ENCODE measurements at regions not wholly inside any gene's neighbourhood (a gene's known extent, or its start where the extent isn't known, plus 50 kb on each side); places are given as distances from the start of the nearest gene placed in this dataset.

DNA sequence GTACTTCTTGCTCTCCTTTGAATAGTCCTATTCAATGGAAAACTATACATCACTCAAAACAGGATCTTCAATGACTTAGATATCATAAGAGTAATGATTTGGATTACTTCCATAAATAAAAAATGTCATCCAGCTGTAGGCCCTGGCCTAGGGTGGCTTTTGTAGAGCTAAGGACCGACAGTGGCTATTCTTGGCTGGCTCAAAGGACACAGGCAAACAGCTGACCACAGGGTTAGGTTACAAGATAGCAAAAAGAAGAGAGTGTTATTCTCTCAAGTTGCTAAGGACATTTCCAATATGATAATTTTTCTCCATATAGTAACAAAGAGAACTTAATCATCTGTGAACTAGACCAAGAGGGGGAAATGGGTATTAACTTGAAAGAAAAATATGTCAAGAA lies 495.1 kb downstream of the PLPP3 start:
- TF ChIP-seq NR2C2 (CRISPR knock-in tag; IDR thresholded peaks at IDR 0.05) (no peak), ETV6 (CRISPR knock-in tag; IDR thresholded peaks at IDR 0.05) (no peak), ZNF232 (CRISPR knock-in tag; IDR thresholded peaks at IDR 0.05) (no peak), ZNF121 (CRISPR knock-in tag; IDR thresholded peaks at IDR 0.05) (no peak)
- TF ChIP-seq, protein P1, sequence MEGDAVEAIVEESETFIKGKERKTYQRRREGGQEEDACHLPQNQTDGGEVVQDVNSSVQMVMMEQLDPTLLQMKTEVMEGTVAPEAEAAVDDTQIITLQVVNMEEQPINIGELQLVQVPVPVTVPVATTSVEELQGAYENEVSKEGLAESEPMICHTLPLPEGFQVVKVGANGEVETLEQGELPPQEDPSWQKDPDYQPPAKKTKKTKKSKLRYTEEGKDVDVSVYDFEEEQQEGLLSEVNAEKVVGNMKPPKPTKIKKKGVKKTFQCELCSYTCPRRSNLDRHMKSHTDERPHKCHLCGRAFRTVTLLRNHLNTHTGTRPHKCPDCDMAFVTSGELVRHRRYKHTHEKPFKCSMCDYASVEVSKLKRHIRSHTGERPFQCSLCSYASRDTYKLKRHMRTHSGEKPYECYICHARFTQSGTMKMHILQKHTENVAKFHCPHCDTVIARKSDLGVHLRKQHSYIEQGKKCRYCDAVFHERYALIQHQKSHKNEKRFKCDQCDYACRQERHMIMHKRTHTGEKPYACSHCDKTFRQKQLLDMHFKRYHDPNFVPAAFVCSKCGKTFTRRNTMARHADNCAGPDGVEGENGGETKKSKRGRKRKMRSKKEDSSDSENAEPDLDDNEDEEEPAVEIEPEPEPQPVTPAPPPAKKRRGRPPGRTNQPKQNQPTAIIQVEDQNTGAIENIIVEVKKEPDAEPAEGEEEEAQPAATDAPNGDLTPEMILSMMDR (IDR thresholded peaks at IDR 0.05) = no peak
- TF ChIP-seq, protein P2, sequence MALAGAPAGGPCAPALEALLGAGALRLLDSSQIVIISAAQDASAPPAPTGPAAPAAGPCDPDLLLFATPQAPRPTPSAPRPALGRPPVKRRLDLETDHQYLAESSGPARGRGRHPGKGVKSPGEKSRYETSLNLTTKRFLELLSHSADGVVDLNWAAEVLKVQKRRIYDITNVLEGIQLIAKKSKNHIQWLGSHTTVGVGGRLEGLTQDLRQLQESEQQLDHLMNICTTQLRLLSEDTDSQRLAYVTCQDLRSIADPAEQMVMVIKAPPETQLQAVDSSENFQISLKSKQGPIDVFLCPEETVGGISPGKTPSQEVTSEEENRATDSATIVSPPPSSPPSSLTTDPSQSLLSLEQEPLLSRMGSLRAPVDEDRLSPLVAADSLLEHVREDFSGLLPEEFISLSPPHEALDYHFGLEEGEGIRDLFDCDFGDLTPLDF (CRISPR knock-in tag; IDR thresholded peaks at IDR 0.05) = no peak
- TF ChIP-seq, protein P3, sequence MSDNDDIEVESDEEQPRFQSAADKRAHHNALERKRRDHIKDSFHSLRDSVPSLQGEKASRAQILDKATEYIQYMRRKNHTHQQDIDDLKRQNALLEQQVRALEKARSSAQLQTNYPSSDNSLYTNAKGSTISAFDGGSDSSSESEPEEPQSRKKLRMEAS (CRISPR knock-in tag; IDR thresholded peaks at IDR 0.05) = no peak
- TF ChIP-seq, protein P4, sequence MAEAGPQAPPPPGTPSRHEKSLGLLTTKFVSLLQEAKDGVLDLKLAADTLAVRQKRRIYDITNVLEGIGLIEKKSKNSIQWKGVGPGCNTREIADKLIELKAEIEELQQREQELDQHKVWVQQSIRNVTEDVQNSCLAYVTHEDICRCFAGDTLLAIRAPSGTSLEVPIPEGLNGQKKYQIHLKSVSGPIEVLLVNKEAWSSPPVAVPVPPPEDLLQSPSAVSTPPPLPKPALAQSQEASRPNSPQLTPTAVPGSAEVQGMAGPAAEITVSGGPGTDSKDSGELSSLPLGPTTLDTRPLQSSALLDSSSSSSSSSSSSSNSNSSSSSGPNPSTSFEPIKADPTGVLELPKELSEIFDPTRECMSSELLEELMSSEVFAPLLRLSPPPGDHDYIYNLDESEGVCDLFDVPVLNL (CRISPR knock-in tag; IDR thresholded peaks at IDR 0.05; ENCODE audit: borderline replicate concordance, low read depth) = no peak
